ENCODE measurements at regions not wholly inside any gene's neighbourhood (a gene's known extent, or its start where the extent isn't known, plus 50 kb on each side); places are given as distances from the start of the nearest gene placed in this dataset.
"Not testable (repeated sequence)": the region's sequence is repeated elsewhere in the genome, so short reads cannot be mapped to it uniquely, and the experiment has no call there.

DNA sequence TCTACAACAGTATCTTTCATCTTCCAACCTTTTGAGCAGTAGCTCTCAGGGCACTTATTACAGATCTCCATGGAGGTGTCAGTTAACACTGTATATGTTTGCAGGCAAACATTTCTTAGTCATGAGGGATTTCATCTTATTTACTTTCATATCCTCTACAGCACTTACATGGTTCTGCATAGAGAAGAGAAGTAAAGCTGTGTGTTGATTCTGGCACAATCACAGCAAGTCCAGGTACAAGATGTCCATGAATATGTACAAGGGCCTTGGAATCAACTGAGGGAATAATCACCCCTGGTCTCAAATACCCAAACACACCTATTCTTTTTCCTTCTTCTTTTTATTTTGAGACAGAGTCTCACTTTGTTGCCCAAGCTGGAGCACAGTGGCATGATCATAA, 142.0 kb upstream of the TRPM3 start:
- FAIRE-seq (no peak), DNase-seq (ENCODE audit: low read depth, low spot score) (no peak)
- dilution Hi-C loops (cut with MboI; ENCODE audit: extremely low pct_ligation_motif_present, low sequenced_read_pairs) (no loop called here), intact Hi-C loops (cut with micrococcal nuclease) (no loop called here)
- Histone ChIP-seq H3K9me1 (replicated peaks; ENCODE audit: control insufficient read depth, extremely low read depth, insufficient read depth, low read length) (no peaks in the 10 kb centered on the region), H3K79me2 (ENCODE audit: control insufficient read depth, insufficient read depth, low read length) (no peaks in the 10 kb centered on the region), H3K27ac (ENCODE audit: insufficient read depth, low read depth, low read length) (no peak overlapping the region), H3K9me3 (replicated peaks; ENCODE audit: control insufficient read depth, insufficient read depth, low read length) (no peaks in the 10 kb centered on the region), H3K9ac (replicated peaks; ENCODE audit: extremely low read depth, insufficient read depth, low read length) (no peak overlapping the region), H3K36me3 (ENCODE audit: control insufficient read depth in 2 of 2, extremely low read depth in 1 of 2, insufficient read depth in 2 of 2, low read length in 2 of 2) (no peaks in the 10 kb centered on the region), H3K4me1 (ENCODE audit: control insufficient read depth, extremely low read depth, insufficient read depth, low read length) (no peaks in the 10 kb centered on the region), H2AFZ (ENCODE audit: low read depth, low read length) (no peak overlapping the region), H3K27me3 (ENCODE audit: control insufficient read depth in 2 of 2, insufficient read depth in 2 of 2, low read length in 2 of 2) (no peaks in the 10 kb centered on the region), H3K4me2 (ENCODE audit: insufficient read depth, low read length) (no peak overlapping the region), H4K20me1 (replicated peaks; ENCODE audit: control insufficient read depth, extremely low read depth, insufficient read depth, low read length) (no peaks in the 10 kb centered on the region), H3K4me3 (replicated peaks in 1 of 3; ENCODE audit: insufficient read depth in 1 of 3, low read depth in 1 of 3, low read length in 3 of 3) (no peak overlapping the region)
- CTCF ChIA-PET, result interaction anchor here (1.1 to 1.3 kb wide), 3 partner anchors 14 to 339 kb away, joined by 3 to 4 read pairs (median 3); no protein-coding TSS in a partner anchor
- no TSS peak for BruUV-seq (replicated peaks)
- POLR2A ChIA-PET, result no interaction called here
- TF ChIP-seq EZH2 (IDR thresholded peaks at IDR 0.05; ENCODE audit: borderline replicate concordance, low read depth, low read length, severe bottlenecking) (no peak), POLR2A (IDR thresholded peaks at IDR 0.05; ENCODE audit: low read depth, low read length) (no peak), MYC (IDR thresholded peaks at IDR 0.05; ENCODE audit: low read depth, low read length) (no peak), JUN (IDR thresholded peaks at IDR 0.05; ENCODE audit: borderline replicate concordance, insufficient read depth, insufficient read length, low read depth) (no peak), POLR2AphosphoS5 (IDR thresholded peaks at IDR 0.05; ENCODE audit: insufficient read depth, low read depth, low read length) (no peak), FOS (IDR thresholded peaks at IDR 0.05; ENCODE audit: borderline replicate concordance, insufficient read depth, low read length) (no peak), GATA2 (IDR thresholded peaks at IDR 0.05; ENCODE audit: insufficient read depth, insufficient read length, low read depth, low read length) (no peak)
- TF ChIP-seq, protein P1, sequence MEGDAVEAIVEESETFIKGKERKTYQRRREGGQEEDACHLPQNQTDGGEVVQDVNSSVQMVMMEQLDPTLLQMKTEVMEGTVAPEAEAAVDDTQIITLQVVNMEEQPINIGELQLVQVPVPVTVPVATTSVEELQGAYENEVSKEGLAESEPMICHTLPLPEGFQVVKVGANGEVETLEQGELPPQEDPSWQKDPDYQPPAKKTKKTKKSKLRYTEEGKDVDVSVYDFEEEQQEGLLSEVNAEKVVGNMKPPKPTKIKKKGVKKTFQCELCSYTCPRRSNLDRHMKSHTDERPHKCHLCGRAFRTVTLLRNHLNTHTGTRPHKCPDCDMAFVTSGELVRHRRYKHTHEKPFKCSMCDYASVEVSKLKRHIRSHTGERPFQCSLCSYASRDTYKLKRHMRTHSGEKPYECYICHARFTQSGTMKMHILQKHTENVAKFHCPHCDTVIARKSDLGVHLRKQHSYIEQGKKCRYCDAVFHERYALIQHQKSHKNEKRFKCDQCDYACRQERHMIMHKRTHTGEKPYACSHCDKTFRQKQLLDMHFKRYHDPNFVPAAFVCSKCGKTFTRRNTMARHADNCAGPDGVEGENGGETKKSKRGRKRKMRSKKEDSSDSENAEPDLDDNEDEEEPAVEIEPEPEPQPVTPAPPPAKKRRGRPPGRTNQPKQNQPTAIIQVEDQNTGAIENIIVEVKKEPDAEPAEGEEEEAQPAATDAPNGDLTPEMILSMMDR (IDR thresholded peaks at IDR 0.05; ENCODE audit: extremely low read depth in 1 of 2, insufficient read depth in 1 of 2, low read depth in 1 of 2, low read length in 2 of 2), result no peak
- TF ChIP-seq, protein P2, sequence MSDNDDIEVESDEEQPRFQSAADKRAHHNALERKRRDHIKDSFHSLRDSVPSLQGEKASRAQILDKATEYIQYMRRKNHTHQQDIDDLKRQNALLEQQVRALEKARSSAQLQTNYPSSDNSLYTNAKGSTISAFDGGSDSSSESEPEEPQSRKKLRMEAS (IDR thresholded peaks at IDR 0.05; ENCODE audit: insufficient read depth, insufficient read length), result no peak

DNA sequence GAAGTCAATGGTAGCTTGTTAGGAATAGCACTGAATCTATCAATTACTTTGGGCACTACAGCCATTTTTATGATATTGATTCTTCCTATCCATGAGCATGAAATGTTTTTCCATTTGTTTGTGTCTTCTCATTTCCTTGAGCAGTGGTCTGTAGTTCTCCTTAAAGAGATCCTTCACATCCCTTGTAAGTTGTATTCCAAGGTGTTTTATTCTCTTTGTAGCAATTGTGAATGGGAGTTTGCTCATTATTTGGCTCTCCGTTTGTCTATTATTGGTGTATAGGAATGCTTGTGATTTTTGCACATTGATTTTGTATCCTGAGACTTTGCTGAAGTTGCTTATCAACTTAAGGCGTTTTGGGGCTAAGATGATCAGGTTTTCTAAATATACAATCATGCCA, 139.0 kb upstream of the TRPM3 start:
- intact Hi-C loops (cut with micrococcal nuclease); H3K79me2 ChIP-seq (ENCODE audit: control insufficient read depth, insufficient read depth, low read length); H3K27ac ChIP-seq (ENCODE audit: insufficient read depth, low read depth, low read length); H3K4me3 ChIP-seq (replicated peaks in 1 of 3; ENCODE audit: insufficient read depth in 1 of 3, low read depth in 1 of 3, low read length in 3 of 3); H2AFZ ChIP-seq (ENCODE audit: low read depth, low read length); H3K4me1 ChIP-seq (ENCODE audit: control insufficient read depth, extremely low read depth, insufficient read depth, low read length); POLR2A ChIA-PET; BruUV-seq (replicated peaks); H3K9me3 ChIP-seq (replicated peaks; ENCODE audit: control insufficient read depth, insufficient read depth, low read length); H3K36me3 ChIP-seq (ENCODE audit: control insufficient read depth in 2 of 2, extremely low read depth in 1 of 2, insufficient read depth in 2 of 2, low read length in 2 of 2); H4K20me1 ChIP-seq (replicated peaks; ENCODE audit: control insufficient read depth, extremely low read depth, insufficient read depth, low read length); FAIRE-seq; H3K4me2 ChIP-seq (ENCODE audit: insufficient read depth, low read length); CTCF ChIA-PET; dilution Hi-C loops (cut with MboI; ENCODE audit: extremely low pct_ligation_motif_present, low sequenced_read_pairs); DNase-seq (ENCODE audit: low read depth, low spot score); H3K27me3 ChIP-seq (ENCODE audit: control insufficient read depth in 2 of 2, insufficient read depth in 2 of 2, low read length in 2 of 2); H3K9me1 ChIP-seq (replicated peaks; ENCODE audit: control insufficient read depth, extremely low read depth, insufficient read depth, low read length); H3K9ac ChIP-seq (replicated peaks; ENCODE audit: extremely low read depth, insufficient read depth, low read length): not testable (repeated sequence)

Data from endothelial cell of umbilical vein (primary cell).